K562 (cell line): ENCODE measurements at regions not wholly inside any gene's neighbourhood (a gene's known extent, or its start where the extent isn't known, plus 50 kb on each side); places are given as distances from the start of the nearest gene placed in this dataset.

ENCODE experiments used
- HDAC2 ChIP-seq: fragments of 450-650 bp; IDR thresholded peaks from 2 replicates; pipeline ENCODE4 v1.6.1; 2016; ENCODE audit warnings: mild to moderate bottlenecking
- HNRNPK ChIP-seq: fragments of 200-400 bp; formaldehyde crosslinking; IDR thresholded peaks from one replicate; pipeline ENCODE4 v1.6.1; 2018; ENCODE audit warnings: mild to moderate bottlenecking, low read depth, low read length; ENCODE audit not compliant: poor library complexity, severe bottlenecking
- MCM2 ChIP-seq: fragments of 450-650 bp; IDR thresholded peaks from 2 replicates; pipeline ENCODE4 v1.6.1; 2017; ENCODE audit warnings: low read depth, mild to moderate bottlenecking
- POLR2A ChIP-seq: fragments of 450-650 bp; conservative IDR thresholded peaks from 2 replicates; pipeline ENCODE4 v1.6.1; 2016
- RAD21 ChIP-seq, 2 experiments: fragments of 250-450 bp in 1 of 2; fragments of 450-650 bp in 1 of 2; sonication (Bioruptor Pico) in 1 of 2; formaldehyde crosslinking in 1 of 2; IDR thresholded peaks in 1 of 2; conservative IDR thresholded peaks in 1 of 2; 2 replicates each; pipeline versions ENCODE4 v1.4.0 to v1.8.0; 2020 to 2022; ENCODE audit warnings: mild to moderate bottlenecking in 2 of 2, moderate library complexity in 1 of 2
- SMAD3 ChIP-seq: fragments of 450-650 bp; formaldehyde crosslinking; conservative IDR thresholded peaks from 2 replicates; pipeline ENCODE4 v1.4.0; 2020; ENCODE audit warnings: mild to moderate bottlenecking
- UBTF ChIP-seq, 2 experiments: IDR thresholded peaks; 2 replicates each; pipeline ENCODE4 v1.6.1; 2012; ENCODE audit warnings: improper control_type of control experiment in 2 of 2, low read depth in 2 of 2, low read length in 2 of 2, borderline replicate concordance in 1 of 2
- ZNF133 ChIP-seq: fragments of 250-450 bp; sonication (Bioruptor Pico); IDR thresholded peaks from 2 replicates; pipeline ENCODE4 v1.4.0; 2020; ENCODE audit warnings: mild to moderate bottlenecking
- ZNF165 ChIP-seq: fragments of 250-450 bp; sonication (Bioruptor Pico); IDR thresholded peaks from 2 replicates; pipeline ENCODE4 v1.4.0; 2020; ENCODE audit warnings: borderline replicate concordance
- ZZZ3 ChIP-seq: fragments of 450-650 bp; IDR thresholded peaks from 2 replicates; pipeline ENCODE4 v1.6.1; 2016; ENCODE audit warnings: antibody characterized with exemption, mild to moderate bottlenecking, moderate library complexity

DNA sequence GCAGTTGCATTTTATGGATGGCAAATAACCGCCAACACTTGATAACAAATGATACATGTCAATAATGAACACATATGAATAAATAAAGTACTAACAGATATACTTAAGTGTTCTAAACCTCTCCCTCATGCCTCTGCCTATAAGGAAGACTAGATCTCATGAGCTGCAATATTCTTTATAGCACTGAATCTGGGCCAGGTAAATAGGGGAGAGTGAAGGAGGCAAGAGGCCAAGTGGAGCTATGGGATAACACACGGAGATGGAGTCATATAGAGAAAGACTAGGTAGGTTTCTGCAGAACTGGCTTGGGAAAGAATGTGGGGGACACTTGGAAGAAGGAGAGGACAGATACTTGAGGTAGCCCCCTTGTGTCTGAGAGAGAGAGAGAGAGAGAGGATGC is 354.2 kb upstream of the CFAP20DC start:
- TF ChIP-seq HNRNPK (no peak), MCM2 (no peak), ZNF133 (CRISPR knock-in tag) (no peak), HDAC2 (no peak), RAD21 (CRISPR knock-in tag; conservative IDR thresholded peaks at IDR 0.05 in 1 of 2, IDR thresholded peaks at IDR 0.05 in 1 of 2) (no peak), UBTF (IDR thresholded peaks at IDR 0.05; ENCODE audit: borderline replicate concordance in 1 of 2, low read depth in 2 of 2, low read length in 2 of 2) (no peak), ZNF165 (no peak), POLR2A (no peak), ZZZ3 (no peak), SMAD3 (CRISPR knock-in tag) (no peak)
